ENCODE measurements at regions not wholly inside any gene's neighbourhood (a gene's known extent, or its start where the extent isn't known, plus 50 kb on each side); places are given as distances from the start of the nearest gene placed in this dataset.

DNA sequence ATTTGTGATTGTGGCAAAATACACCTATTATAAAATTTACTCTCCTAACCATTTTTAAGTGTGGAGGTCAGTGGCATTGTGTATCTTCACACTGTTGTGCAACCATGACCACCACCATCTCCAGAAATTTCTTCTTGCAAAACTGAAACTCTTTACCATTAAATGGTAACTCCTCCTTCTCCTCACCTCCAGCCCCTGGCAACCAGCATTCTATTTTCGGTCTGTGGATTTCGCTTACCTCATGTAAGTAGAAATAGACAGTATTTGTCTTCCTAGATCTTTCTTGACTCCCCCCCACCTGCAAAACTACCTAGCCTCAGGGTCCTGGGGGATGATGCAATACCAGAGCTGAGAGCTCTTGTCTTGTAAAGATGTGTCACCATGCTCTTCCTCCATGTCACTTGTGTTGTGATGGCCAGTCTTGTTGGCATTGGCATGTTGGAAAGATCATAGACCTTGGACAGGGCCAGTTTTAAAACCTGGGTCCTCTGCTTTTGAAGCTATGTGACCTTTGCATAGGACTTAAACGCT lies 71.1 kb upstream of the EMX2 start:
- H3K27me3 Mint-ChIP-seq (ENCODE audit: low read depth), result no peaks in the 10 kb centered on the region
- peaks cover 7% of the 10 kb centered on the region for H3K4me1 Mint-ChIP-seq
- no peak overlapping the region for H3K27ac Mint-ChIP-seq (ENCODE audit: unreplicated experiment)
- no peaks in the 10 kb centered on the region for H3K36me3 Mint-ChIP-seq (ENCODE audit: low read depth)
- H3K4me3 Mint-ChIP-seq, result no peak overlapping the region
- H3K9me3 Mint-ChIP-seq, result no peaks in the 10 kb centered on the region
- DNase-seq (ENCODE audit: low read depth, low spot score), result no peak
- TF ChIP-seq, protein P1, sequence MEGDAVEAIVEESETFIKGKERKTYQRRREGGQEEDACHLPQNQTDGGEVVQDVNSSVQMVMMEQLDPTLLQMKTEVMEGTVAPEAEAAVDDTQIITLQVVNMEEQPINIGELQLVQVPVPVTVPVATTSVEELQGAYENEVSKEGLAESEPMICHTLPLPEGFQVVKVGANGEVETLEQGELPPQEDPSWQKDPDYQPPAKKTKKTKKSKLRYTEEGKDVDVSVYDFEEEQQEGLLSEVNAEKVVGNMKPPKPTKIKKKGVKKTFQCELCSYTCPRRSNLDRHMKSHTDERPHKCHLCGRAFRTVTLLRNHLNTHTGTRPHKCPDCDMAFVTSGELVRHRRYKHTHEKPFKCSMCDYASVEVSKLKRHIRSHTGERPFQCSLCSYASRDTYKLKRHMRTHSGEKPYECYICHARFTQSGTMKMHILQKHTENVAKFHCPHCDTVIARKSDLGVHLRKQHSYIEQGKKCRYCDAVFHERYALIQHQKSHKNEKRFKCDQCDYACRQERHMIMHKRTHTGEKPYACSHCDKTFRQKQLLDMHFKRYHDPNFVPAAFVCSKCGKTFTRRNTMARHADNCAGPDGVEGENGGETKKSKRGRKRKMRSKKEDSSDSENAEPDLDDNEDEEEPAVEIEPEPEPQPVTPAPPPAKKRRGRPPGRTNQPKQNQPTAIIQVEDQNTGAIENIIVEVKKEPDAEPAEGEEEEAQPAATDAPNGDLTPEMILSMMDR (conservative IDR thresholded peaks at IDR 0.05), result no peak

DNA sequence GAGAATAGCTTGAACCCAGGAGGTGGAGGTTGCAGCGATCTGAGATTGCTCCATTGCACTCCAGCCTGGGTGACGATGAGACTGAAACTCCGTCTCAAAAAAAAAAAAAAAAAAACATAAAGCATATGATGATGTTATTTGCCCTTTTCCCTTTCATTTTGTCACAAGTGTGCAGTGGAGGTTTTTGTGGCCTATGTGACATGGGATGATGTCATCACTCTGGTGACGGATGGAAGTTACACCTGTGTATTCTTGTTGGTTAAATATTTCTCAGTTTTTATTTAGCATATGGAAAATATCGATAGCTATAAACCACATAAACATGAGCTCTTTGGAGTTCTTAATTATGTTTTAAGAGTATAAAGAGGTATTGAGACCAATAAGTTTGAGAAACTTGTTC lies 71.8 kb upstream of the EMX2 start:
- Mint-ChIP-seq H3K36me3 (ENCODE audit: low read depth) (no peaks in the 10 kb centered on the region), H3K4me1 (peaks cover 7% of the 10 kb centered on the region), H3K4me3 (no peak overlapping the region), H3K27ac (ENCODE audit: unreplicated experiment) (no peak overlapping the region), H3K9me3 (no peaks in the 10 kb centered on the region), H3K27me3 (ENCODE audit: low read depth) (no peaks in the 10 kb centered on the region)
- TF ChIP-seq, protein P1 (conservative IDR thresholded peaks at IDR 0.05), result no peak
- no peak for DNase-seq (ENCODE audit: low read depth, low spot score)

DNA sequence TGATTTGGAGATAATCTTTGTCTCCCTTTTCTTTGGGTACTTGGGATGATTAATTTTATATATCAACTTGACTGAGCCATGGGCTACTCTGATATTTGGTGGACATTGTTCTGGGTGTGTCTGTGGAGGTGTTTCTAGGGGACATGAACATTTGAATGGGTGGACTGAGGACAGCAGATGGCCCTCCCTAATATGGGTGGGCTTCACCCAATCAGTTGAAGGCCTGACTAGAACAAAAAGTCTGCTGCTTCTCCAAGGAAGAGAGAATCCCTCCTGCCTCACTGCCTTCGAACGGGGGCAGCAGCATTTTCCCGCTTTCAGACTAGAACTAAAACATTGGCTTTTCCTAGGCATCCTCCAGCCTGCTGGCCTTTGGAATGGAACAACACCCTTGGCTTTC lies 73.9 kb upstream of the EMX2 start:
- Mint-ChIP-seq H3K4me1 (peaks cover 7% of the 10 kb centered on the region), H3K9me3 (no peaks in the 10 kb centered on the region), H3K36me3 (ENCODE audit: low read depth) (no peaks in the 10 kb centered on the region), H3K27ac (ENCODE audit: unreplicated experiment) (peak overlapping the region; percentile 43), H3K4me3 (no peak overlapping the region), H3K27me3 (ENCODE audit: low read depth) (no peaks in the 10 kb centered on the region)
- TF ChIP-seq, protein P1 (conservative IDR thresholded peaks at IDR 0.05), result no peak
- DNase-seq (ENCODE audit: low read depth, low spot score), result no peak

DNA sequence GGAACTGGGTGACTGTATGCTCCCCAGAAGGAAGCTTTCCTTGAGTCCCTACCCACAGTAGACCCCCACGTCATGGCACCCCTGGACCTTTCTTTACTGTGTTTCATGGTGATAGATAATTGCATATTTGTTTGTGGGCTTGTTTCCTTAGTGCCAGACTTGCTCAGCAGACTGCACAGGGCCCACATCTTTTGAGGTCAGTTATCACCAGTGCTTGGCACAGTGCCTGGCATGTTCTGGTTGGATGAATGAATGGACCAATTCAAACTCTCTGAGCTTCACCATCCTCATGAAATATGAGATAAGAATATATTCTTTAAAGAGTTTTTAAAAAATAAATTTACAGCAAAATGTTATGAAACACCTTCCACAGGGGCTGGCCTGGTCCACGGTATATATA lies 78.4 kb upstream of the EMX2 start:
- Mint-ChIP-seq H3K27ac (ENCODE audit: unreplicated experiment) (no peak overlapping the region), H3K36me3 (ENCODE audit: low read depth) (no peaks in the 10 kb centered on the region), H3K27me3 (ENCODE audit: low read depth) (peaks cover 2% of the 10 kb centered on the region), H3K4me3 (no peak overlapping the region), H3K4me1 (no peaks in the 10 kb centered on the region), H3K9me3 (no peaks in the 10 kb centered on the region)
- DNase-seq (ENCODE audit: low read depth, low spot score), result no peak
- TF ChIP-seq, protein P1 (conservative IDR thresholded peaks at IDR 0.05), result no peak

DNA sequence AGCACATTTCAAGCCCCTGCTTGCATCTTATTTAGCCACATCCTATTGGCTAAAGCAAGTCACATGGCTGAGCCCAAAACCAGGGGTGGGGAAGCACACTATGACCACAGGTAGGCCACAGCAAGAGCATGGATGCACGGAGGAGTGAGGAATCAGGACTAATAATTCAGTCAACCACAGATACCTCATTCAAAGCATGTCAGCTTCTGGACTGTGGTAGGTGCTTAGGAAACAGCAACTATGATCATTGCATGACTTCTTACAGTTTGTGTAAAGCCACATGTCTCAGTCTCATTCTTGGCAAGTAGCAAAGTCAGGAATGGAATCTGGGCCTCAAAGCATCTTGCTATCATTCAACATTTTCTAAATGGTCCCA lies 79.0 kb upstream of the EMX2 start:
- no peak overlapping the region for H3K4me3 Mint-ChIP-seq
- no peaks in the 10 kb centered on the region for H3K36me3 Mint-ChIP-seq (ENCODE audit: low read depth)
- H3K27ac Mint-ChIP-seq (ENCODE audit: unreplicated experiment), result no peak overlapping the region
- TF ChIP-seq, protein P1 (conservative IDR thresholded peaks at IDR 0.05), result no peak
- no peaks in the 10 kb centered on the region for H3K9me3 Mint-ChIP-seq
- H3K27me3 Mint-ChIP-seq (ENCODE audit: low read depth), result peaks cover 2% of the 10 kb centered on the region
- DNase-seq (ENCODE audit: low read depth, low spot score), result no peak
- H3K4me1 Mint-ChIP-seq, result no peaks in the 10 kb centered on the region
